ENCODE measurements at regions not wholly inside any gene's neighbourhood (a gene's known extent, or its start where the extent isn't known, plus 50 kb on each side); places are given as distances from the start of the nearest gene placed in this dataset.

- Histone ChIP-seq H3K79me2 (ENCODE audit: insufficient read depth, low read length) (no peaks in the 10 kb centered on the region), H3K9me3 (ENCODE audit: low read length) (no peaks in the 10 kb centered on the region), H3K4me2 (ENCODE audit: low read depth, low read length) (peak within 1 kb of the TSS; percentile 63), H3K36me3 (replicated peaks in 1 of 2; ENCODE audit: control insufficient read depth in 1 of 2, insufficient read depth in 2 of 2, low read length in 2 of 2) (no peaks in the 10 kb centered on the region), H3K27ac (ENCODE audit: extremely low read length, insufficient read depth, low read length) (no peak within 1 kb of the TSS), H2AFZ (ENCODE audit: low read length) (no peak within 1 kb of the TSS), H3K9ac (ENCODE audit: insufficient read depth, low read depth, low read length) (no peak within 1 kb of the TSS), H4K20me1 (ENCODE audit: insufficient read depth, low read length) (no peaks in the 10 kb centered on the region), H3K27me3 (ENCODE audit: control insufficient read depth in 1 of 2, insufficient read depth in 2 of 2, low read length in 2 of 2) (peaks cover 3 to 41% of the 10 kb centered on the region in 2 experiments), H3K4me1 (ENCODE audit: insufficient read depth, low read length) (peaks cover 5% of the 10 kb centered on the region; the same call in 1 of the 2 replicates), H3K4me3 (replicated peaks in 1 of 3; ENCODE audit: insufficient read depth in 1 of 3, low read depth in 2 of 3, low read length in 3 of 3) (no peak within 1 kb of the TSS)
- intact Hi-C loops (cut with micrococcal nuclease; ENCODE audit: unreplicated experiment) (loop anchor here (5.0 kb wide), 1 partner anchor 1486 kb away; no protein-coding TSS in a partner anchor), in situ Hi-C loops (cut with HindIII; ENCODE audit: extremely low pct_ligation_motif_present, low pct_unique_long_range_greater_than_20kb) (no loop called here)
- FAIRE-seq, result no peak
- POLR2A ChIA-PET, result no interaction called here
- 66% methylated on average over 34 of the region's 57 CpGs for WGBS (ENCODE audit: low lambda C conversion rate)
- BruUV-seq (replicated peaks), result no TSS peak
- ATAC-seq, result no peak
- CTCF ChIA-PET (ENCODE audit: low intra/inter-chr PET ratio, low total read pairs), result no interaction called here
- TF ChIP-seq GZF1 (CRISPR knock-in tag; IDR thresholded peaks at IDR 0.05), result peak; percentile 98
- no peak for TF ChIP-seq ZNF782 (CRISPR knock-in tag; IDR thresholded peaks at IDR 0.05; ENCODE audit: borderline replicate concordance)
- no peak for TF ChIP-seq RBAK (CRISPR knock-in tag; IDR thresholded peaks at IDR 0.05)
- DNase-seq (ENCODE audit: low spot score), result no peak
Measured at GRCh38 chr9:29213417-29214153, 1640.3 kb upstream of the C9orf72 start, which contains the start of gene LINGO2. LINGO2 (minus strand) TSS chr9:29213601.

GRCh38 chr9:29214154-29214689 lies 1640.9 kb upstream of the C9orf72 start:
- H3K4me3 ChIP-seq (replicated peaks in 1 of 3; ENCODE audit: insufficient read depth in 1 of 3, low read depth in 2 of 3, low read length in 3 of 3), result no peak overlapping the region
- CTCF ChIA-PET (ENCODE audit: low intra/inter-chr PET ratio, low total read pairs), result no interaction called here

More at GRCh38 chr9:29214154-29214689, 1640.9 kb upstream of the C9orf72 start:
- Histone ChIP-seq H3K9ac (ENCODE audit: insufficient read depth, low read depth, low read length) (no peak overlapping the region), H3K27ac (ENCODE audit: extremely low read length, insufficient read depth, low read length) (no peak overlapping the region), H3K36me3 (replicated peaks in 1 of 2; ENCODE audit: control insufficient read depth in 1 of 2, insufficient read depth in 2 of 2, low read length in 2 of 2) (no peaks in the 10 kb centered on the region), H3K4me1 (ENCODE audit: insufficient read depth, low read length) (peaks cover 5% of the 10 kb centered on the region; the same call in 1 of the 2 replicates), H3K27me3 (ENCODE audit: control insufficient read depth in 1 of 2, insufficient read depth in 2 of 2, low read length in 2 of 2) (peaks cover 3 to 41% of the 10 kb centered on the region in 2 experiments), H4K20me1 (ENCODE audit: insufficient read depth, low read length) (no peaks in the 10 kb centered on the region), H3K9me3 (ENCODE audit: low read length) (no peaks in the 10 kb centered on the region), H3K4me2 (ENCODE audit: low read depth, low read length) (no peak overlapping the region), H2AFZ (ENCODE audit: low read length) (no peak overlapping the region), H3K79me2 (ENCODE audit: insufficient read depth, low read length) (no peaks in the 10 kb centered on the region)
- DNase-seq (ENCODE audit: low spot score) (no peak), FAIRE-seq (no peak), ATAC-seq (0 out of 3 replicates have a peak, but pooled peaks have one; percentile 9)
- WGBS (ENCODE audit: low lambda C conversion rate), result 38% methylated on average over 11 of the region's 18 CpGs
- in situ Hi-C loops (cut with HindIII; ENCODE audit: extremely low pct_ligation_motif_present, low pct_unique_long_range_greater_than_20kb) (no loop called here), intact Hi-C loops (cut with micrococcal nuclease; ENCODE audit: unreplicated experiment) (loop anchor here (5.0 kb wide), 1 partner anchor 1487 kb away; no protein-coding TSS in a partner anchor)
- POLR2A ChIA-PET, result no interaction called here
- TF ChIP-seq CHD2 (IDR thresholded peaks at IDR 0.05; ENCODE audit: low read depth, low read length) (no peak), IKZF4 (CRISPR knock-in tag; IDR thresholded peaks at IDR 0.05; ENCODE audit: borderline replicate concordance, low read depth, not compliant biosample characterization) (no peak), NBN (conservative IDR thresholded peaks at IDR 0.05) (no peak), POLR2AphosphoS2 (IDR thresholded peaks at IDR 0.05; ENCODE audit: low read depth, low read length) (no peak), JUND (CRISPR knock-in tag; IDR thresholded peaks at IDR 0.05) (no peak), NFE2 (CRISPR knock-in tag; IDR thresholded peaks at IDR 0.05) (no peak), NFYB (CRISPR knock-in tag; IDR thresholded peaks at IDR 0.05) (no peak), SIX4 (CRISPR knock-in tag; IDR thresholded peaks at IDR 0.05) (no peak), MIER3 (CRISPR knock-in tag; IDR thresholded peaks at IDR 0.05; ENCODE audit: borderline replicate concordance) (no peak), ZNF18 (CRISPR knock-in tag; IDR thresholded peaks at IDR 0.05; ENCODE audit: insufficient replicate concordance) (no peak), ZNF616 (CRISPR knock-in tag; IDR thresholded peaks at IDR 0.05; ENCODE audit: low read depth) (no peak), ZNF615 (CRISPR knock-in tag; IDR thresholded peaks at IDR 0.05; ENCODE audit: borderline replicate concordance) (no peak)
- no TSS peak for BruUV-seq (replicated peaks)
